ENCODE measurements at regions not wholly inside any gene's neighbourhood (a gene's known extent, or its start where the extent isn't known, plus 50 kb on each side); places are given as distances from the start of the nearest gene placed in this dataset.
A peak's percentile ranks its signal among the peaks of the same experiment; 100 is the strongest.
"Not testable (repeated sequence)": the region's sequence is repeated elsewhere in the genome, so short reads cannot be mapped to it uniquely, and the experiment has no call there.

- H3K4me3 ChIP-seq = no peak overlapping the region
- no peaks in the 10 kb centered on the region for H3K36me3 ChIP-seq
- H3K27ac ChIP-seq = no peak overlapping the region
- no peak for DNase-seq (ENCODE audit: low read depth in 1 of 2, low spot score in 1 of 2)
- no peaks in the 10 kb centered on the region for H3K9me3 ChIP-seq (ENCODE audit: low read depth)
- no peak for TF ChIP-seq CTCF (IDR thresholded peaks at IDR 0.05; ENCODE audit: low read depth, low read length)
- H3K27me3 ChIP-seq = no peaks in the 10 kb centered on the region
- no peaks in the 10 kb centered on the region for H3K4me1 ChIP-seq (ENCODE audit: low read depth)
These were observed 105.1 kb upstream of the ANXA10 start for GRCh38 chr4:167987285-167987684.

GRCh38 chr4:167989815-167990214 is 102.5 kb upstream of the ANXA10 start:
- H3K9me3 ChIP-seq (ENCODE audit: low read depth) = no peaks in the 10 kb centered on the region
- TF ChIP-seq CTCF (IDR thresholded peaks at IDR 0.05; ENCODE audit: low read depth, low read length) = no peak
- H3K27ac ChIP-seq = no peak overlapping the region
- H3K27me3 ChIP-seq = no peaks in the 10 kb centered on the region
- H3K36me3 ChIP-seq = no peaks in the 10 kb centered on the region
- peak in 1 of 2 donors; percentile 7 for DNase-seq (ENCODE audit: low read depth in 1 of 2, low spot score in 1 of 2)
- no peak overlapping the region for H3K4me3 ChIP-seq
- H3K4me1 ChIP-seq (ENCODE audit: low read depth) = no peaks in the 10 kb centered on the region

GRCh38 chr4:168008112-168008511 is 84.2 kb upstream of the ANXA10 start:
- H3K27ac ChIP-seq; H3K4me1 ChIP-seq (ENCODE audit: low read depth); H3K36me3 ChIP-seq; DNase-seq (ENCODE audit: low read depth in 1 of 2, low spot score in 1 of 2); H3K4me3 ChIP-seq; H3K9me3 ChIP-seq (ENCODE audit: low read depth); H3K27me3 ChIP-seq: not testable (repeated sequence)

GRCh38 chr4:168019019-168019651 is 73.2 kb upstream of the ANXA10 start:
- H3K27me3 ChIP-seq = no peaks in the 10 kb centered on the region
- TF ChIP-seq CTCF (IDR thresholded peaks at IDR 0.05; ENCODE audit: low read depth, low read length) = no peak
- no peaks in the 10 kb centered on the region for H3K36me3 ChIP-seq
- peak in 1 of 2 donors; percentile 14 for DNase-seq (ENCODE audit: low read depth in 1 of 2, low spot score in 1 of 2)
- no peak overlapping the region for H3K27ac ChIP-seq
- no peaks in the 10 kb centered on the region for H3K9me3 ChIP-seq (ENCODE audit: low read depth)
- no peak overlapping the region for H3K4me3 ChIP-seq
- no peaks in the 10 kb centered on the region for H3K4me1 ChIP-seq (ENCODE audit: low read depth)

- DNase-seq (ENCODE audit: low read depth in 1 of 2, low spot score in 1 of 2) = no peak
- Histone ChIP-seq H3K27ac (no peak overlapping the region), H3K27me3 (no peaks in the 10 kb centered on the region), H3K36me3 (no peaks in the 10 kb centered on the region), H3K4me3 (no peak overlapping the region), H3K9me3 (ENCODE audit: low read depth) (no peaks in the 10 kb centered on the region), H3K4me1 (ENCODE audit: low read depth) (no peaks in the 10 kb centered on the region)
- TF ChIP-seq CTCF (IDR thresholded peaks at IDR 0.05; ENCODE audit: low read depth, low read length) = no peak
These were observed 72.4 kb upstream of the ANXA10 start for GRCh38 chr4:168019921-168020320.

GRCh38 chr4:168021666-168022065 is 70.7 kb upstream of the ANXA10 start:
- no peaks in the 10 kb centered on the region for H3K4me1 ChIP-seq (ENCODE audit: low read depth)
- H3K27ac ChIP-seq = no peak overlapping the region
- H3K9me3 ChIP-seq (ENCODE audit: low read depth) = no peaks in the 10 kb centered on the region
- peak in 1 of 2 donors; percentile 52 for DNase-seq (ENCODE audit: low read depth in 1 of 2, low spot score in 1 of 2)
- no peak for TF ChIP-seq CTCF (IDR thresholded peaks at IDR 0.05; ENCODE audit: low read depth, low read length)
- no peak overlapping the region for H3K4me3 ChIP-seq
- no peaks in the 10 kb centered on the region for H3K27me3 ChIP-seq
- no peaks in the 10 kb centered on the region for H3K36me3 ChIP-seq

All from cardiac muscle cell (in vitro differentiated cells and primary cell).